GM21528 (cell line): ENCODE measurements at regions not wholly inside any gene's neighbourhood (a gene's known extent, or its start where the extent isn't known, plus 50 kb on each side); places are given as distances from the start of the nearest gene placed in this dataset.
"Not testable (repeated sequence)": the region's sequence is repeated elsewhere in the genome, so short reads cannot be mapped to it uniquely, and the experiment has no call there.

ENCODE experiments used
- ATAC-seq: cut with Tn5 transposase; IDR thresholded peaks from one replicate; pipeline ENCODE4 v1.9.1; 2021; ENCODE audit warnings: mild to moderate bottlenecking, moderate library complexity; ENCODE audit not compliant: unreplicated experiment, low FRiP score

DNA sequence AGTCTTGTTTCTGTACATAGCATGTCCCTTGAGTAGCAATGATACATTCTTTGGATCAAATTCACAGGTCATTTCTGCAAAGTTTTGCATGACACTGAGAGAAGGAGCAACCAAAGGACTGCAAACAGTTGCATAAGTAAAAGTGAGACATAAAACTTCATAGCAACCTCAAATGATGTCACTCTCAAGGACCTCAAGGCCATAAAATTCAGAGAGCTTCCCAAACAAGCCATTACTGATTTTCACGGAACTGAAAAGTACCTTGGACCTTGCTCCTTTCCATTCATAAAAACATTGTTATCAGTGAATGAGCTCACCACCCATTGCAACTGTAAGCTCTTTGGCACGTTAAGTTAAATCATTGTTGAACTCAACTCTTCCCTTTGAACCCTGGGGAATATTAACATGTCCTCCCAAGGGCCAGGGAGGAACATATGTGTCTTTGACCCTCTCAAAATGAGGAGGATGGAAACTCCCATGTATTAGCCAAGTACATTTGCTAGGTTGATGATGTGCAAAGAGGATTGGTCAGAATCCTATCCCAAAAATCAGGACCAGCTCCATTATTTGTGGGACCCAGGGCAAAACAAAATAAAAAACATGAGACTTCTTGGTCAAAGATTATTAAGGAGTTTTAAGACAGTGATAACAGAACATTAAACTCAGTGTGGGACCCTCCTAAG is 275.0 kb upstream of the DYNLRB2 start:
- no peak for ATAC-seq

DNA sequence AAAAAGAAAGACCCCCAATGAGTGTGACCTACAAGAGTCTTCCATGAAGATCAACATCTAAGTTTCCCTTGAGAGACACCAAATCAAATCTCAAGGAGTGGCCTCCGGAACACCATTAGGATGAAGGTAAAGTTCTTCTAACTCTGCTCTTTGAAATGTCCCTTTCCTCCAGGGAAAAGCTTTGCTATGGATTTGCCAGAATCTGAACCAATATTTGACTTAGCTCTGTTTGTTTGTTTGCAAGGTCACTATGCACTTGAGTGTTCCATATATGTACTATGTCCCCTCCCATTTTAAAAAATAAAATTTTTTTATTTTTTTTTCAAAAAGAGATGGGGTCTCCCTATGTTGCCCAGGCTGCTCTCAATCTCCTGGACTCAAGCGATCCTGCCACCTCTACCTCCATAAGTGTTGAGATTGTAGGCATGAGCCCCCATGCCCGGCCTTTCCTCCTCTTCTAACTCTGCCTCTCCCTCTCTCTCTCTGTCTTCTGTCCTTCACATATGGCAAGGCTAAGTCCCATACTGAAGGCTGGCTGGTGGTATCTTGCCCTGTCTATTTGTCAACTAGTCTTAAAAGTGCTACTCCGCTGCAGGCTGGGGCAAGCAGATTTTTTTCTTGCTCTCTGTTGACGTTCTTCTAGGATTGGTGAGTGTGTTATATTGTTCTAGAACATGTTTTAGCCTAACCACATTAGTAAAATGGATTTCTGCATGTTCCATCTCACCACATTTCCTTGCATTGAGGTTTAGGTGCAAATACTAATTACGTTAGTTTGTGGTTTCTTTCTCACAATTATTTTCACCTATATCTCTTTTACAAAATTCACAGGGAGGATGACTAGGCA is 276.7 kb upstream of the DYNLRB2 start:
- ATAC-seq: no peak

DNA sequence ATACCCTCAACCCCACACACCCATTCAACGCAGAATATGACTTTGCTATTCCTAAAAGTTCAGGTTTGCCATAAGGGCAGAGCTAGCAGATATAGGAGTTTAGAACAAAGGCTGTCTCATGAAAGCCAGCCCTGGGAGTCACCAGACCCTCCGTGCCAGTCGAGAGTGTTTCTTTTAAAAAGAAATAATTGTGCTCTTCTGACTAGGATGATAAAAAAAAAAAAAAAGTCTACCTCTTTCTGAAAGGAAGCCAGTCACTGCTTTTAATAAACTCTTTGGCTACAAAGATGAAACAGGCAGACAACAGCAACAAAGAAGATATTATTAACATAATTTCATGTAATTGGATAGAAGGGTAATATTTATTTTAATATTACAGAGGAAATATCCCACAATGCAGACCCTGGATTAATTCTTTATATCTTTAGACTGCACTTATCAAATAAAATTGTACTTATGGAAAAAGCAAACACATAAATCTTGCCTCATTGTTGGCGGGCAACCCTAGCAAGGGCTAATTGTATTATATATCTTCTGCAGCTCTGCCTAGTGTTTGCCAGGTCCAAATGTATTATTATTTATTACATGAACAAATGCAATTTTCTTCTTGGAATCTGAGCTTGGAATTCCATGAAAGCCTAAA is 277.5 kb upstream of the DYNLRB2 start:
- no peak for ATAC-seq

DNA sequence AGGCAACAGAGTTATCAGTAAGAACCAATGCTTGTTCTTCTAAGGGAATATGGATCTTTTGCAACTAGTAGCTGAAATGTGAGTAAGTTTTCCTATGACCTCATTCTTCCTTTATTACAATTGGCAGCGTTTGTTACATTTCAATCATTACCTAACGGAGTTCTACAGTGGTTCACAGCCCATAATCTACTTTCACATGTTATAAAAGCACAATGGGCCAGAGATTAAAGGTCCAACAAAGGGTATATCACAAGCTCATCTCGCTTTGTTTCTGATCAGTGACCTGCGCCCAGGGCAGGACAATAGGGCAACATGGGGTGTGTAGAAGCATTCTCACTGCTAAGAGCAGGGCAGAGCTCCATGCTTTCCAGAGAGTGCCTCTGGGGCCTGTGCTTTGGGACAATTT is 279.9 kb upstream of the DYNLRB2 start:
- no peak for ATAC-seq

DNA sequence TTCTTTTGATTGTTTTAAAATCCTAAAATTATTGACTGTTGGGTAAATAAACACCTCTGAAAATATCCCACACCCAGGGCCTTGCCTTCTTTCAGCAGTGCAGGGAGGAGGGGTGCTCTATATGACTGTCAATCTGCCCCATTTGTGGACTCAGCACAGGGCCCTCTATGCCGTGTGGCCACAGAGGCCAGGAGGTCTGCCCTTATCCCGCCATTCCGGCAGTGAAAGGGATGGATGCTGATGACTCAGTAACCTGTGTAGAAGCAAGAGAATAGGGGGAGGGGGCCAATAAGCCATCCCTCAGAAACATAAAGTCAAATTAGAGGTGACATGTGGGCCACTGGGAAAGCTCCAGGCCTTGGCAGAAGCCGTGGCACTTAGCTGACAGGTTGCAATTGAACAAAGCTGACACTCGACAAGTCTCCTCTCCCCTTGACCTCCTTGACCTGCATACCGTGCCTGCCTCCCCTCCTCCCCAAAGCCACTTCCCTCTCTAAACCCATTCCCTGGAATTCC is 281.4 kb upstream of the DYNLRB2 start:
- no peak for ATAC-seq

DNA sequence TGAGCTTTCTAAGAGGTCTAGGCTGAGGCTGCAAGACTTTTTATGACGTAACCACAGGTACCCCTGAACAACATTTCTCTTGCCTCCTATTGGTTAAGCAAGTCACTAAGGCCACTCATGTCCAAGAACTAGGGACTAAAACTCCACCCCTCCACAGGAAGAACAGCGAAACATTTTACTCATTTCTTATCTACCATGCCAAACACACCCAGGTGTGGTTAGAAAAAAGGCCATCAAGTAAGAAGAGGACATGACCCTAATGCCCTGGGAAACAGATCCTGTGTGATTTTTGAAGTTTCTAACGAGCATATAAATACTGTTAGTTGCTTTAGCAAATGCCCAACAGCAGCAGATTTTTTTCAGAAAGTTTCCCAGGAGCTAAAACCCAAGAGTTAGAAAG is 282.4 kb upstream of the DYNLRB2 start:
- no peak for ATAC-seq

DNA sequence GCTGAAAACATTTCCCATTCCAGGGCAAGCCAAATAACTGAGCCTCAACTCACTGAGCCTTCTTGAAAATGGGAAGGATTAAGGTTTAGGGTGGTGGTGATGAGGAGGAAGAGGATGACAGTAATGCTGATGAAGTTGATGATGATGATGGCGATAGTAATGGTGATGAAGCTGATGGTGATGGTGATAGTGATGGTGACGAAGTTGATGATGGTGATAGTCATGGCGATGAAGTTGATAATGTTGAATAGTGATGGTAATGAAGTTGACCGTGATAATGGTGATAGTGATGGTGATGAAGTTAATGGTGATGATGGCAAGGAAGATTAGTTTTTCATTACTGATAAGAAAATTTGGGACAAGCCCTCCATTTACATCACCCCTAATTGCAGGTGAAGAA is 285.8 kb upstream of the DYNLRB2 start:
- ATAC-seq: no peak

DNA sequence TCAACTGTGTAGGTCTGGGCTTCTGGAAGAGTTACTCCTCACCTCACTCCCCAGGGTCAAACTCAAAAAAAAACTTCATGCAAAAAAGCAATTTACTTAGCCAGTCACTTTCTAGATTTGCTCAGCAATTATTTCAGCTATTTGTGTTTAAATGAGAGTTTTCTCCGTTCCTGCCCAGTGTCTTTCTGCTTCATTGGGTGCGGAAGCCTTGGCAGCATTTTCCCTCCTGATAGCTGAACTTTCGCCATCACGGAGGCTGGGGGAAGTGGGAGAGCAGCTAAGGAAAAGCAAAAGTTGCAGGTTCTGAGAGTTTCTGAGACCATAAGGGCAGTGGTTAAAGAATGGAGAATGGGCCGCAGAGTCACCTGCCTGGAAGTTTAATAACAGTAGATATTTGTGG is 287.1 kb upstream of the DYNLRB2 start:
- no peak for ATAC-seq

DNA sequence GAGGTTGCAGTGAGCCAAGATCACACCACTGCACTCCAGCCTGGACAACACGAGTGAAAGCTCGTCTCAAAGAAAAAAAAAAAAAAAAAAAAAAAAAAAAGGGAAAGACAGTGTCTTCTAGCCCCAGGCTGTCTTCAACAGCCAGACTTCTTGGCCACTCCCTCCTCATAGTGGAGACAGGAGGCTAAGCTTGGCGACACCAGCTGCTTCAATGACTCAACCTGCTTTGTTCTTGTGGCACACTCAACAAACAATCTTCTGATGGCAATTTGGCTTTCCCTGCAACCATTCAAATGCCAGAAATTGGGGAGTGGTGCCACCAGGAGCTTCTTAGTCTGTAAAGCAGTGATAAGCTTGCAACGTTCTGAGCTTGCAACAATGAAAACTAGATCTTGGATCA is 290.4 kb upstream of the DYNLRB2 start:
- no peak for ATAC-seq

DNA sequence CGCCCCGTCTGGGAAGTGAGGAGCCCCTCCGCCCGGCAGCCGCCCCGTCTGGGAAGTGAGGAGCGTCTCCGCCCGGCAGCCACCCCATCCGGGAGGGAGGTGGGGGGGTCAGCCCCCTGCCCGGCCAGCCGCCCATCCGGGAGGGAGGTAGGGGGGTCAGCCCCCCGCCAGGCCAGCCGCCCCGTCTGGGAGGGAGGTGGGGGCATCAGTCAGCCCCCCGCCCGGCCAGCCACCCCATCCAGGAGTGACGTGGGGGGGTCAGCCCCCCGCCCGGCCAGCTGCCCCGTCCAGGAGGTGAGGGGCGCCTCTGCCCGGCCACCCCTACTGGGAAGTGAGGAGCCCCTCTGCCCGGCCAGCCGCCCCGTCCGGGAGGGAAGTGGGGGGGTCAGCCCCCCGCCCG is 297.5 kb upstream of the DYNLRB2 start:
- not testable (repeated sequence) for ATAC-seq

DNA sequence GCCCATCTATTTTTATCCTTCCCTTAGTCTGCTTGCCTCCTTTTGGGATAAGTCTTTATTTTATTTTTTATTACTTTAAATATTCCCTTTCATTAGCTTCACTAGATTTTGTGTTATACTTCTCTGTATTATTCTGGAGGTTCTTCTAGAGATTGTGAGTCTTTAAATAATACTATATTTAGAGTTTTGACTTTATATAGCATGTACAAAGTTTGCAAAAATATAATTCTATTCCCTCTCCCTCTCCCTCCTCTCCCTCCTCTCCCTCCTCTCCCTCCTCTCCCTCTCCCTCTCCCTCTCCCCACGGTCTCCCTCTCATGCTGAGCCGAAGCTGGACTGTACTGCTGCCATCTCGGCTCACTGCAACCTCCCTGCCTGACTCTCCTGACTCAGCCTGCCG is 298.5 kb upstream of the DYNLRB2 start:
- not testable (repeated sequence) for ATAC-seq

DNA sequence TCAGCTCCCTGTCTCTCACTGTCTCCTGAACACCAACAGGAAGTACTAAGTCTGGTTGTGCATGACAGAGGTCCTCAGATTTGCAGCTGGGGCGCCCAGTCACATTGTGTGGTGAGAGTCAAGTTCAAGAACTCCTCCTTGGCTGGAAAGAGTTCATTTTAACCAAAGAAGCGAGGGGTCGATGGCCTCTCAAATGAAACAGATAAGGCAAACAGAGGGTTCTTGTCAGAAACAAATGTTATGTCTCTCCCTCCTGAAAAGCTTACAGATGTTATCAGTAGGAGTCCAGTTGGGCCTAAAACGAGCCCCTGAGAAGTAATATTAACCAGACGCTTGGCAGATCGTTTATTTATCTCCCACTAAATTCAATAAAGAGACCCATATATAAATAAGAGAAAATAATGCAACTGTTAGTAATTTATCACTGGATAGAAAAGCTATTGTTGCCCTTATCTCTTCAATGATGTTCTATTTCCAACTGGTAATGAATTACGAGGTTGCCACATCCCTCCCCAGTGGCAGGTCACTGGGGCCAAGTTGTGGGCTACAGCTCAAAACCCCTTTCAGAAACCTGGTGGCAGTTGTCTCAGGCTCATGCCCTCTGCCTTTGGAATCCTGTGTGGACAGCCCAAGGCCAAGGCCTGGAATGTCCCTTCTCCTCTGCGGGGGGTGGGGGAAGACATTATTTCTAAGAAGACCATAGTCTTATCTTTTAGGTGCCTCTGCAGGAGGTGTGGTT is 307.5 kb upstream of the DYNLRB2 start:
- no peak for ATAC-seq

DNA sequence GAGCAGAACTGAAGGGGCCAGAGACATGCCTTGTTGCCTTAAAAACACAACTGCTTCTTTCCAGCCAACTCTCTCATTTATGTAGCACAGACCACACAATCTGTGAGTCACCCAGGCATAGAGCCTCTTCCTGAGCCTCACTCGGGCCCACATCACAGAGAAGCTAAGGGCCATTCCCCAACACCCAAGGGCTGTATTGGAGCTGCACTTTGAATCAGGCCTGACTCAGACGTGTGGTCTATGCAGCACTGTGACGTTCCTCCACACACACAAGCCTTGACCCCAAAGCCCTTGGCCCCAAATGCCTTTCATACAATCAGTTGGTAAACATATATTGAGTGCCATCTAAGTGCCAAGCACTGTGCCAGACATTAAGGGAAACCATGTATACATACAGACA is 308.9 kb upstream of the DYNLRB2 start:
- peak; percentile 68 for ATAC-seq

DNA sequence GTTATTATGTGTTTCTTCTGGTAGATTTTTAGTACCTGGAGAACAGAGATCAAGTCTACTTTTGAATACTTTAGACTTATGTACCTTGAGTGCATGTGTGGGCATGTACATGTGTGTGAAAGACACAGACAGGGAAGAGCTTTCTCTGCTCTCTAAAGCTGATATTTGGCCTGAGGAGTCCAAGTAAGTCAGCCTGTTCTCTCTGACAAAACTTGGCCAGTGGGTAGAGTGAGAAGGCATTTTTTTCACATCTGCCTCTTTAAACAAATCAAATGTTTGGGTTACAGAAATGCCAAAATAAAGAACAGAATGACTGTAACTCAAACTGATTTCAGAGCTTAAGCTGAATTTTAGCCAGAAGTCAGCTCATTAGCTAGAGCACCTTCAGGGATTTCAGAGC is 309.7 kb upstream of the DYNLRB2 start:
- no peak for ATAC-seq

DNA sequence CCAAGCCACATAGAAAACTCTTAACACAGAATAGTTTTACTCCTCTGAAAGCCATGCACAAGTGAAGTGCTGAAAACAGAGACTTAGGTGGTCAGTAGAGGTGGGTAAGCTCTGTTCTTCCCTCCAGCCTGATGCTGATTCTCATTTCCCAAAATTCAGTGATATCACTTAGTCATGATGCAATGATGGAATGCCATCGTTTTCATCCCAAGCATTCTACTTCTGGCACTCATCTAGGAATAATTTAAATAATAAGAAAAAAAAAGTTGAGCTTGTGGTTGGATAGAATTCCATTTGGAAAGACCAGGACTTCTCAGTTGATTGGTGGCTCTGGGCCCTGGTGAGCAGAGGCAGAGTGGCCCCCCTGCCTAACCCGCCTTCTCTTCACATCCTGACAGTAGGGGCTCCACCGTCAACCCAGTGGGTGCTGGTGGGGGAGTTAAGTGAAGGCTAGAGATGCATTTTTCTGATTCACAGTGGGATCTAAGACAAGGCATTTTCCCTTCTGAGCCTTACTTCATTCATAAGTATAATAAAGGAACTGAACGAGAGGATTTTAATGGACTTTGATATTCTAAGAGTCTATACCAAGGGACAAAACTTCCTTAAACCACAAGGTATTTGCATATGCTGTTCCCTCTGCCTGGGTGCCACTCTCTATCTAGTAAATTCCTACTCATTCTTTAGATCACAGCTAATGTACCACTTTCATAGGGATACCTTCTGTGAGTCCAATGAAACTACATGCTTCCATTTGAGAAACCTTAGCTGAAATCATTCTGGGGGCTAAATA is 310.3 kb upstream of the DYNLRB2 start:
- ATAC-seq: no peak

DNA sequence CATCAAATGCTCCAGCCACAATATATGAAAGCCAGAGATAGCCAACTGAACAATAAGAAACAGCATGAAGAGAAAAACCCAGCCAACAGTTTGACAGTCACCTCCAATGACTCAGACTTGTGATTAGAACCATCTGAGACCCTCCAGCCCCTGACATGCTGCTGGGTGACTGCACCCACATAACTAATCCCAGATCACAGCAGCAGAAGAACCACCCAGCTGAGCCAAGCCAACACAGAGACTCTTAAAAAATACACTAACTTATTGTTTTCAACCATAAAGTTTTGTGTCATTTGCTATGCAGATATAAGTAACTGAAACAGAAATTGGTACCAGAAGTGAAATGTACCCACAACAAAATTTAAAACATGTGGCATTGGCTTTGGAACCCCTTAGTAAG is 314.3 kb upstream of the DYNLRB2 start:
- no peak for ATAC-seq

DNA sequence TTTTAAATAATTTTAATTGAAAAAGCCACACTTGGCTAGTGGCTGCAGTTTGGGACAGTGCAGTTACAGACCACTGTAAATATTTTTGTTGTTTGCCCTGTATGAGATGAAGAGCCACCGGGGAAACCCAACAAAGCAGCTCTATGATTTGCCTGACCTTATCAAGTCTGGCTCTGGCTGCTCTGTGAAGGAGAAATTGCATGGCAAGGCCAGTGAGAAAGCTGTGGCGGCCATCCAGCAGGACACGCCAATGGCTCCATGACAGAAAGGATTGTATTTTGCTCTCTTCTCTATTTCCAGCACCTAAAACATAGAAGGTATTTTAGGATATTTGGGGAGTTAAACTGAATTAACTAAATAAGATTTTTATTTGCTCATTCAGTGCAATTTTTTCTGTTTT is 330.0 kb upstream of the DYNLRB2 start:
- no peak for ATAC-seq

DNA sequence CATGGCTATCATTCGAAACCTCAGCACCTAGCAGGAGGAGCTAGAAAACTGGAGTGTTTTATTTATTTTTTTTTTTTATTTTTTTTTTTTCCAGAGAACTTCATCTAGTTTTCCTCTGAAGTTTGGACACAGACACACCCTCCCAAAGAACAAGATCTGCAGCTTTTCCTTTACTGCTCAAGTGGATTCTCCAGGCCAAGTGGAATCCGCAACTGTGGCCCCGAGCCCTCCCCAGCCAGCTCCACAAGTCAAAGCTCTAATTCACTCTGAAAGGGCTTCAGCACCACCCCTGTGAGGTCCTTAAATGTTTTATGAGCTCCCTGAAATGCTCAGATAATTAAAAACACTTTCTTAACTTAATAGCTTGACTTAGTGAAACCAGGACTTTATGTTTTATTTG is 332.1 kb upstream of the DYNLRB2 start:
- no peak for ATAC-seq

DNA sequence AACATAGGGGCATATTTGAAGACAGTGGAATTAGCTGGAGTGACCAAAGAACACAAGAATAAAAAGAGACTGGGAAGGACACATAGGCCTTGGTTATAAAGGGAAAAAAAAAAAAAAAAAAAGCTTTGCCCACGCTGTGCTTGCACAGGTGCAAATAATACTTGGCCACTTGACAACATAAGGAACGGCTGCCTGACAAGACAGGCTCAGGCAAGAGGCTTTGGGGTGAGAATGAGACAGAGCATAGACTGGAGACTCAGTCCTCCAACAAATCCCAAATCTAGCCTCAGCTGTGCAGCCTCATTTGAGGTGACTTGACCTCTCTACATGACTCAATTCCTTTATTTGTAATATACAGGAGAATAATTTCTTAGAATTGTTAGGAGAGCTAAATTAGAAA is 332.8 kb upstream of the DYNLRB2 start:
- ATAC-seq: no peak

DNA sequence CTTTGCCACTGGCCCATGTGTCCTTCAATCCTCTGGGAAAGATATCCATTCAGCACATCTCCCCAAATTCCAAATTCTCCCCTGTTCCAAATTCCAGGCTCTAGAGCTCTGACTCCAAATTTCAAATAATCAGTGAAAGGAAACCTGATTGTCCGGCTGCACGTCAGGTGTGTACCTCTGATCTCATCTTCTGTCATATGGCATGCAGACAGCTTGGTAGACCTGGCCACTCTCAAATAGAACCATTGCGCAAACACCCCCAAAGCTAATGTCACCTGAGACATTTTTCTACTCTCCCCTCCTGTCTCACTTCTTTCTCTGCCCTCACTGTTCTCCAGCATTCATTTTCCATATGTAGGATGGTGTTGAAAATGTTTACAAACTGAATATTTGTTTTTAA is 337.0 kb upstream of the DYNLRB2 start:
- ATAC-seq: no peak
